Islet of Langerhans (tissue), 1 donor: ENCODE measurements at regions not wholly inside any gene's neighbourhood (a gene's known extent, or its start where the extent isn't known, plus 50 kb on each side); places are given as distances from the start of the nearest gene placed in this dataset.

Source experiments
- FAIRE-seq: peaks from one replicate; lab custom pipeline; 2011; peaks lifted over from hg19 to GRCh38; lab: Jason Lieb, UNC

GRCh38 chr18:24941174-24941951 is 410.6 kb downstream of the ZNF521 start:
- FAIRE-seq = no peak

- no peak for FAIRE-seq
Measured at GRCh38 chr18:24942144-24942543, 409.8 kb downstream of the ZNF521 start.

- FAIRE-seq = no peak
Measured at GRCh38 chr18:24947521-24948305, 404.3 kb downstream of the ZNF521 start.

GRCh38 chr18:24949908-24950307 is 402.1 kb downstream of the ZNF521 start:
- no peak for FAIRE-seq

- FAIRE-seq = no peak
Measured at GRCh38 chr18:24954341-24954740, 397.6 kb downstream of the ZNF521 start.

- FAIRE-seq = no peak
Measured at GRCh38 chr18:24958001-24958400, 394.0 kb downstream of the ZNF521 start.

GRCh38 chr18:24959051-24959476 is 392.9 kb downstream of the ZNF521 start:
- no peak for FAIRE-seq

GRCh38 chr18:24964216-24964615 is 387.8 kb downstream of the ZNF521 start:
- no peak for FAIRE-seq

- FAIRE-seq = no peak
Measured at GRCh38 chr18:24968238-24968775, 383.7 kb downstream of the ZNF521 start.

- no peak for FAIRE-seq
Measured at GRCh38 chr18:24972577-24972976, 379.4 kb downstream of the ZNF521 start.

- FAIRE-seq = no peak
Measured at GRCh38 chr18:24974431-24974830, 377.5 kb downstream of the ZNF521 start.

GRCh38 chr18:24975496-24976372 is 376.2 kb downstream of the ZNF521 start:
- FAIRE-seq = no peak

GRCh38 chr18:24976502-24976901 is 375.5 kb downstream of the ZNF521 start:
- FAIRE-seq = no peak

- no peak for FAIRE-seq
Measured at GRCh38 chr18:24979235-24979634, 372.7 kb downstream of the ZNF521 start.

GRCh38 chr18:24982831-24983230 is 369.1 kb downstream of the ZNF521 start:
- no peak for FAIRE-seq

- FAIRE-seq = no peak
Measured at GRCh38 chr18:24983566-24984139, 368.3 kb downstream of the ZNF521 start.

- FAIRE-seq = no peak
Measured at GRCh38 chr18:24985586-24985985, 366.4 kb downstream of the ZNF521 start.

- FAIRE-seq = no peak
Measured at GRCh38 chr18:24986666-24987302, 365.2 kb downstream of the ZNF521 start.

GRCh38 chr18:24987303-24988252 is 364.4 kb downstream of the ZNF521 start:
- FAIRE-seq = no peak

- FAIRE-seq = no peak
Measured at GRCh38 chr18:24988253-24988840, 363.6 kb downstream of the ZNF521 start.
